HUES6 (cell line): ENCODE measurements at regions not wholly inside any gene's neighbourhood (a gene's known extent, or its start where the extent isn't known, plus 50 kb on each side); places are given as distances from the start of the nearest gene placed in this dataset.
"Not testable (repeated sequence)": the region's sequence is repeated elsewhere in the genome, so short reads cannot be mapped to it uniquely, and the experiment has no call there.

Experiments used
- H3K27ac ChIP-seq: 2 replicates; pipeline ENCODE4 v1.7.0; 2013; ENCODE audit warnings: low read depth, mild to moderate bottlenecking, low read length, inconsistent platforms
- H3K27me3 ChIP-seq: 2 replicates; pipeline ENCODE4 v1.6.1; 2013; ENCODE audit warnings: low read length; ENCODE audit not compliant: control insufficient read depth, insufficient read depth
- H3K36me3 ChIP-seq: 2 replicates; pipeline ENCODE4 v1.6.1; 2013; ENCODE audit warnings: low read length; ENCODE audit not compliant: control insufficient read depth, insufficient read depth
- H3K4me1 ChIP-seq: 2 replicates; pipeline ENCODE4 v1.6.1; 2013; ENCODE audit warnings: low read length; ENCODE audit not compliant: control insufficient read depth, insufficient read depth
- H3K4me3 ChIP-seq: 2 replicates; pipeline ENCODE4 v1.5.1; 2013; ENCODE audit warnings: low read depth, low read length
- H3K9ac ChIP-seq: one replicate; pipeline ENCODE4 v1.6.1; 2013; ENCODE audit warnings: mild to moderate bottlenecking, low read length
- H3K9me3 ChIP-seq: 2 replicates; pipeline ENCODE4 v1.6.1; 2013; ENCODE audit warnings: low read depth, low read length; ENCODE audit not compliant: control insufficient read depth, insufficient read depth

DNA sequence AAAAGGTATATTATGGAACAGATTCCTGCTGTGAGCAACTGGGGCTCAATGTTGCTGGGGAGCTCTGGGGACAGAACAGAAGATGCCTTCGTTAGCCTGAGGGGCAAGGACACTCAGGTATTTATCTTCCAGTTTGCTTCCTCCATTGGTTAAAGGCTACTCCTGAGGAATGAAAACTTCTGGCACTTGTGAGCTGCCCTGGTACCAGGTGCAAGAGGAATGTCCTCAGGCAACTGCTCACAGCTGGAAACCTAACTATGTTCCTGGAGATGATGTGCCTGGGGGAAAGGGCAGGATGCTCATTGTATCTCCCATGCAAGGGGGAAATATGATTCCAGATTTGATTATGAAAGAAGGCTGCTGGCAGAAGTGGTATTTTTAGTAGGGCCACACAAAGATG is 54.0 kb upstream of the BBX start:
- no peak overlapping the region for H3K9ac ChIP-seq
- no peak overlapping the region for H3K4me3 ChIP-seq
- H3K27ac ChIP-seq, result no peak overlapping the region
- H3K9me3 ChIP-seq, result no peaks in the 10 kb centered on the region
- H3K36me3 ChIP-seq, result no peaks in the 10 kb centered on the region
- peaks cover 15% of the 10 kb centered on the region; the same call in 1 of the 2 replicates for H3K4me1 ChIP-seq
- H3K27me3 ChIP-seq, result no peaks in the 10 kb centered on the region

DNA sequence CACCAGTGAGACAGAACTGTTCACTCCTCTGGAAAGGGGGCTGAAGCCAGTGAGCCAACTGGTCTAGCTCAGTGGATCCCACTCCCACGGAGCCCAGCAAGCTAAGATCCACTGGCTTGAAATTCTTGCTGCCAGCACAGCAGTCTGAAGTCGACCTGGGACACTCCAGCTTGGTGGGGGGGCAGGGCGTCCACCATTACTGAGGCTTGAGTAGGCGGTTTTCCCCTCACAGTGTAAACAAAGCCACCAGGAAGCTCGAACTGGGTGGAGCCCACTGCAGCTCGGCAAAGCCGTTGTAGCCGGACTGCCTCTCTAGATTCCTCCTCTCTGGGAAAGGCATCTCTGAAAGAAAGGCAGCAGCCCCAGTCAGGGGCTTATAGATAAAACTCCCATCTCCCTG is 52.3 kb upstream of the BBX start:
- not testable (repeated sequence) for H3K9ac ChIP-seq, H3K27ac ChIP-seq, H3K27me3 ChIP-seq, H3K9me3 ChIP-seq, H3K4me3 ChIP-seq, H3K36me3 ChIP-seq
- H3K4me1 ChIP-seq, result peaks cover 15% of the 10 kb centered on the region; the same call in 1 of the 2 replicates
